ENCODE measurements at regions not wholly inside any gene's neighbourhood (a gene's known extent, or its start where the extent isn't known, plus 50 kb on each side); places are given as distances from the start of the nearest gene placed in this dataset.

DNA sequence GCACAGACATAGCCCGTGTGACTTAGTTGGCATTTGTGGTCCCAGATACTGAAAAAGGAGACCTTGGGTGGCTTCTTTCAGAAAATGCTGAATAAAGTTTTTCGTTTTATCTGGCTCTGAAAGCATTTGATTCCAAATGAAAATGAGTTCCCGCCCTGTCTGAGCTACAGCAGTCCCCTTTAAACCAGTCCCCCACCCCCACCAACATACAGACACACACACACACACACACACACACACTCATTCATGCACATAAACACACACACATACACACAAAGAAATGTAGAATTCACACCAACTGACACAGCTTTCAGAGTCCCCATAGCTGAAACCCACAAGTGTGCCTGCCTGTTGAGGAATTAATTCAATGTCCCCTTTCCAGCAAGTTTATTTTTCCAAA is 97.0 kb upstream of the SMARCA2 start:
- Histone ChIP-seq H3K36me3 (no peaks in the 10 kb centered on the region), H3K27me3 (peaks cover 0 to 15% of the 10 kb centered on the region in 2 donors), H3K4me1 (no peaks in the 10 kb centered on the region), H3K27ac (no peak overlapping the region), H3K9me3 (no peaks in the 10 kb centered on the region), H3K4me3 (no peak overlapping the region)
- DNase-seq = no peak
- intact Hi-C loops (cut with DNase I; ENCODE audit: low total_unique reads) = no loop called here
- TF ChIP-seq, protein P1, sequence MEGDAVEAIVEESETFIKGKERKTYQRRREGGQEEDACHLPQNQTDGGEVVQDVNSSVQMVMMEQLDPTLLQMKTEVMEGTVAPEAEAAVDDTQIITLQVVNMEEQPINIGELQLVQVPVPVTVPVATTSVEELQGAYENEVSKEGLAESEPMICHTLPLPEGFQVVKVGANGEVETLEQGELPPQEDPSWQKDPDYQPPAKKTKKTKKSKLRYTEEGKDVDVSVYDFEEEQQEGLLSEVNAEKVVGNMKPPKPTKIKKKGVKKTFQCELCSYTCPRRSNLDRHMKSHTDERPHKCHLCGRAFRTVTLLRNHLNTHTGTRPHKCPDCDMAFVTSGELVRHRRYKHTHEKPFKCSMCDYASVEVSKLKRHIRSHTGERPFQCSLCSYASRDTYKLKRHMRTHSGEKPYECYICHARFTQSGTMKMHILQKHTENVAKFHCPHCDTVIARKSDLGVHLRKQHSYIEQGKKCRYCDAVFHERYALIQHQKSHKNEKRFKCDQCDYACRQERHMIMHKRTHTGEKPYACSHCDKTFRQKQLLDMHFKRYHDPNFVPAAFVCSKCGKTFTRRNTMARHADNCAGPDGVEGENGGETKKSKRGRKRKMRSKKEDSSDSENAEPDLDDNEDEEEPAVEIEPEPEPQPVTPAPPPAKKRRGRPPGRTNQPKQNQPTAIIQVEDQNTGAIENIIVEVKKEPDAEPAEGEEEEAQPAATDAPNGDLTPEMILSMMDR (IDR thresholded peaks at IDR 0.05) = no peak

DNA sequence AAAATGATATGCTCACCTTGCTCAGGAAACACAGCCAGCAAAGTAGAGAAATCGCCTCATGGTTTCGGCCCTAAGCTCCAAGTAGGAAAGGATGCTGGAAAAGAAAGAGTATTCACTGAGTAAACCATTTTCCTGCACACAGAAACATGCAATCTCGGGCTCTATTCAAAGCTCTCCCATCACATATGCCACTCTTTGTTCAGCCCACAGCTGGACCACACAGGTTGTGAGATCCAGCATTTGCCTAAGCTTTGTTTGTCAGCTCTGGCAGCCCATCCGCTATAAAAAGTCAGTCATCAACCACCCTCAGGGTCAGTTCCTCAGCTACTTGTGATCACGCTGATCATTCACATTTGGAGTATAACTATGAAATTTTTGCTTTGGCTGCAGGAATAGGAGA is 96.5 kb upstream of the SMARCA2 start:
- no peak overlapping the region for H3K27ac ChIP-seq
- H3K9me3 ChIP-seq = no peaks in the 10 kb centered on the region
- H3K4me3 ChIP-seq = no peak overlapping the region
- TF ChIP-seq, protein P1 (IDR thresholded peaks at IDR 0.05) = no peak
- H3K36me3 ChIP-seq = no peaks in the 10 kb centered on the region
- DNase-seq = no peak
- intact Hi-C loops (cut with DNase I; ENCODE audit: low total_unique reads) = no loop called here
- H3K27me3 ChIP-seq = peaks cover 0 to 15% of the 10 kb centered on the region in 2 donors
- no peaks in the 10 kb centered on the region for H3K4me1 ChIP-seq

DNA sequence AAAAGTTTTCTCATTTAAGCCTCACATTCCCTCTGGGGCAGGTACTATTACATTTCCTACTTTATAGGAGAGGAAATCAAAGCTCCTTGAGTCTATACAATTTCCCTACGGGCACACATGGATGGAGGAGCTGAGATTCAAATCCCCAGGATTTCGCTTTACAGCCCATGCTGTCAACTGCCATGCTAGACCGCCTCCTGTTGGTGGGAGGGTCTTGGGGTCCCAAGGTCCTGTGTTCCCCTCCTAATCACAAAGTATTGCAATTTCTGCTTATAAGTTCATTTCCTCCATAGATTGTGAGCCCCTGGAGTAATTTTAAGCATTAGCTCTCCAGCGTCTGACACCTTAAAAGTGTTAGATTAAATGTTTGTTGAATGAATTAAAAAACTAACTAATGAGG is 95.9 kb upstream of the SMARCA2 start:
- H3K4me1 ChIP-seq = no peaks in the 10 kb centered on the region
- no peaks in the 10 kb centered on the region for H3K9me3 ChIP-seq
- peaks cover 0 to 15% of the 10 kb centered on the region in 2 donors for H3K27me3 ChIP-seq
- no peak for DNase-seq
- H3K27ac ChIP-seq = no peak overlapping the region
- intact Hi-C loops (cut with DNase I; ENCODE audit: low total_unique reads) = no loop called here
- TF ChIP-seq, protein P1 (IDR thresholded peaks at IDR 0.05) = no peak
- H3K4me3 ChIP-seq = no peak overlapping the region
- no peaks in the 10 kb centered on the region for H3K36me3 ChIP-seq

DNA sequence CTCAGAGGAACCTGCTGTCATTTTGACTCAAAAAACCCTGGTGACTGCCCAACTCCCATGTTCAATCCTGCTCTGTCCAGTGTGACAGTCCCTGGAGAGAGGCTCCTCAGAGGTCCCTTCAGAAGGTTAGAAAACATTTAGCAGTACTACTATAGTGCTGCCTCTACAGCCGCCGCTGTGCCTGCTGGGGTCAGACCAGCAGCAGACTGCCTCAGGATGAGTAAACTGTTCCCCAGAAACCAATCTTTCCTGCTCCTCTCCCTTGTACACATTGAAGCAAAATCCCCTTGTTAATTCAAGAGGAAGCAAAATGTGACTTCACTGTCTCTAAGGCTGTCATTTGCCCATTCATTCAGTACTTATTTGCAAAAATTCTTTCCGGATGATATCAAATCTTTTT is 94.8 kb upstream of the SMARCA2 start:
- TF ChIP-seq, protein P1 (IDR thresholded peaks at IDR 0.05) = no peak
- no peaks in the 10 kb centered on the region for H3K36me3 ChIP-seq
- H3K4me3 ChIP-seq = no peak overlapping the region
- no peaks in the 10 kb centered on the region for H3K4me1 ChIP-seq
- H3K27ac ChIP-seq = no peak overlapping the region
- intact Hi-C loops (cut with DNase I; ENCODE audit: low total_unique reads) = no loop called here
- no peaks in the 10 kb centered on the region for H3K9me3 ChIP-seq
- peaks cover 0 to 15% of the 10 kb centered on the region in 2 donors for H3K27me3 ChIP-seq
- DNase-seq = no peak

DNA sequence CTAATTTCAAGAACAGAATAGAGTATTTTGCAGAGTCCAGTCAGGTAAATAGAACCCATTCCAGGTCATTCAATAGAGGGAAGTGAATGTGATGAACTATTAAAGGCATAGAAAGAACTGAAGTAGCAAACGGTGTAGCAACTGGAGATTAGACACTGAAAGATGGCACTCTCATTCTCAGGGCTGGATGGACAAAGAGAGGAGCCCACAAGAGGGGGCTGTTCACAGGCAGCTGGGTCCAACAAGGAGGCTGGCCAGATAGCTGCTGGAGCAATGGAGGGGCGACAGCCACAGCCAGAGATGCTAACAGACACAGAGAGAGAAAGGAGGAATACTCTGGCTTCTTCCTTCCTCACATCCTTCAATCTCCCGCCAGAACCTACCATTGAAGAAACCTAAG is 93.1 kb upstream of the SMARCA2 start:
- Histone ChIP-seq H3K27ac (no peak overlapping the region), H3K4me3 (no peak overlapping the region), H3K9me3 (no peaks in the 10 kb centered on the region), H3K27me3 (peaks cover 0 to 15% of the 10 kb centered on the region in 2 donors), H3K4me1 (no peaks in the 10 kb centered on the region), H3K36me3 (no peaks in the 10 kb centered on the region)
- TF ChIP-seq, protein P1 (IDR thresholded peaks at IDR 0.05) = no peak
- no peak for DNase-seq
- intact Hi-C loops (cut with DNase I; ENCODE audit: low total_unique reads) = no loop called here

DNA sequence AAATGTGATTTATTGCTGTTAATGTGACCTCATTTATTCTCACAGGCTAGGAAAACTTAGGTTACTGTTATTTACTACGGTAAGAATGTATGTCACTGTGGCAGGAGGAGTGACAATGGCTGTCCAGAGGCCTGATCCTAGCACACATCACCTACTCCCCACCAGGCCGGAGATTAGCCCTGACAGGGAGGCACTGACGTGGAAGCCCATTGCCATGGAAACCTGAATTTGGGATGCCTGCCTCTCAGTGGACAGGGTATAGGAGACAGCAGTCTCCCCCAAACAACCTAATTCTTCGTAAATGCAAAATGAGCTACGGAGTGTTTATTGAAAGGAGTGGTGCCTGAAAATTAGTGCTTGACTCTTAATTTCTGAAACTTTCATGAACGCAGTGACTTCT is 87.6 kb upstream of the SMARCA2 start:
- no peaks in the 10 kb centered on the region for H3K36me3 ChIP-seq
- no peaks in the 10 kb centered on the region for H3K9me3 ChIP-seq
- intact Hi-C loops (cut with DNase I; ENCODE audit: low total_unique reads) = no loop called here
- H3K27ac ChIP-seq = no peak overlapping the region
- TF ChIP-seq, protein P1 (IDR thresholded peaks at IDR 0.05) = no peak
- H3K4me3 ChIP-seq = no peak overlapping the region
- H3K4me1 ChIP-seq = no peaks in the 10 kb centered on the region
- H3K27me3 ChIP-seq = no peaks in the 10 kb centered on the region
- DNase-seq = no peak
